ENCODE measurements at regions not wholly inside any gene's neighbourhood (a gene's known extent, or its start where the extent isn't known, plus 50 kb on each side); places are given as distances from the start of the nearest gene placed in this dataset.
"Not testable (repeated sequence)": the region's sequence is repeated elsewhere in the genome, so short reads cannot be mapped to it uniquely, and the experiment has no call there.

- DNase-seq (ENCODE audit: low read depth, low spot score) = no peak
- POLR2A ChIA-PET = no interaction called here
- H3K4me3 ChIP-seq (ENCODE audit: low read depth, low read length) = no peak overlapping the region
- CTCF ChIA-PET = no interaction called here
- no peak for TF ChIP-seq CTCF (IDR thresholded peaks at IDR 0.05; ENCODE audit: insufficient read depth, low read length, missing control alignments)
Measured at GRCh38 chr6:67933278-67933677, 701.8 kb upstream of the ADGRB3 start.

GRCh38 chr6:67922588-67922987 lies 712.5 kb upstream of the ADGRB3 start:
- CTCF ChIA-PET; H3K4me3 ChIP-seq (ENCODE audit: low read depth, low read length); POLR2A ChIA-PET; DNase-seq (ENCODE audit: low read depth, low spot score): not testable (repeated sequence)

GRCh38 chr6:67920040-67920439 lies 715.0 kb upstream of the ADGRB3 start:
- DNase-seq (ENCODE audit: low read depth, low spot score); CTCF ChIA-PET; POLR2A ChIA-PET; H3K4me3 ChIP-seq (ENCODE audit: low read depth, low read length): not testable (repeated sequence)

GRCh38 chr6:67916399-67916798 lies 718.7 kb upstream of the ADGRB3 start:
- no peak for DNase-seq (ENCODE audit: low read depth, low spot score)
- ChIA-PET POLR2A (no interaction called here), CTCF (no interaction called here)
- H3K4me3 ChIP-seq (ENCODE audit: low read depth, low read length) = no peak overlapping the region
- no peak for TF ChIP-seq CTCF (IDR thresholded peaks at IDR 0.05; ENCODE audit: insufficient read depth, low read length, missing control alignments)

GRCh38 chr6:67914419-67914818 lies 720.7 kb upstream of the ADGRB3 start:
- DNase-seq (ENCODE audit: low read depth, low spot score) = no peak
- CTCF ChIA-PET = no interaction called here
- POLR2A ChIA-PET = no interaction called here
- H3K4me3 ChIP-seq (ENCODE audit: low read depth, low read length) = no peak overlapping the region
- no peak for TF ChIP-seq CTCF (IDR thresholded peaks at IDR 0.05; ENCODE audit: insufficient read depth, low read length, missing control alignments)

GRCh38 chr6:67909354-67909753 lies 725.7 kb upstream of the ADGRB3 start:
- CTCF ChIA-PET = no interaction called here
- no peak overlapping the region for H3K4me3 ChIP-seq (ENCODE audit: low read depth, low read length)

GRCh38 chr6:67908379-67908778 lies 726.7 kb upstream of the ADGRB3 start:
- ChIA-PET CTCF (no interaction called here), POLR2A (no interaction called here)
- H3K4me3 ChIP-seq (ENCODE audit: low read depth, low read length) = no peak overlapping the region
- TF ChIP-seq CTCF (IDR thresholded peaks at IDR 0.05; ENCODE audit: insufficient read depth, low read length, missing control alignments) = no peak
- no peak for DNase-seq (ENCODE audit: low read depth, low spot score)

More at GRCh38 chr6:67909354-67909753, 725.7 kb upstream of the ADGRB3 start:
- no peak for DNase-seq (ENCODE audit: low read depth, low spot score)
- no peak for TF ChIP-seq CTCF (IDR thresholded peaks at IDR 0.05; ENCODE audit: insufficient read depth, low read length, missing control alignments)
- POLR2A ChIA-PET = no interaction called here

- H3K4me3 ChIP-seq (ENCODE audit: low read depth, low read length); CTCF ChIA-PET; DNase-seq (ENCODE audit: low read depth, low spot score); POLR2A ChIA-PET: not testable (repeated sequence)
Measured at GRCh38 chr6:67904735-67905134, 730.3 kb upstream of the ADGRB3 start.

Measured in AG04449 (cell line).